HCT116 (cell line): ENCODE measurements at regions not wholly inside any gene's neighbourhood (a gene's known extent, or its start where the extent isn't known, plus 50 kb on each side); places are given as distances from the start of the nearest gene placed in this dataset.

ENCODE experiments used
- ATAC-seq: fragments of 200-7000 bp; cut with Tn5 transposase; 2 replicates; pipeline ENCODE4 v1.9.1; 2020; ENCODE audit warnings: mild to moderate bottlenecking, moderate library complexity
- BruUV-seq: library from RNA; stranded (reverse); fragments of 400-500 nt; replicated peaks from 2 replicates; lab custom pipeline; 2021; lab: Mats Ljungman, UMichigan
- CTCF ChIA-PET: fragments of 300-600 bp; sonication (Branson Sonifier 250); formaldehyde crosslinking; loops from one replicate; lab custom pipeline; 2021; ENCODE audit warnings: antibody characterized with exemption; lab: Charles Lee
- POLR2A ChIA-PET: fragments of 300-600, 350-600 bp; sonication (Branson Sonifier 250); formaldehyde crosslinking; loops from one replicate; lab custom pipeline; 2021; ENCODE audit warnings: antibody characterized with exemption; lab: Charles Lee
- RAD21 ChIA-PET, 2 experiments: fragments of 300-600 bp; sonication (Branson Sonifier 250); formaldehyde crosslinking; loops; one replicate each; lab custom pipeline; 2023; ENCODE audit warnings: low total read pairs in 2 of 2; ENCODE audit not compliant: uncharacterized antibody in 2 of 2, unreplicated experiment in 2 of 2, low non-redundant PET in 1 of 2; lab: Charles Lee
- DNase-seq: peaks from one replicate; pipeline ENCODE4 v3.0.0-alpha.2; 2010; ENCODE audit warnings: low read depth, low spot score
- H2AFZ ChIP-seq: fragments of 200-600 bp; shearing (Covaris generic), sonication (generic); 2 replicates; pipeline ENCODE4 v1.6.1; 2017; ENCODE audit warnings: low read depth, mixed run types, mixed read lengths, antibody characterized with exemption, low read length; ENCODE audit not compliant: poor library complexity, severe bottlenecking
- H3K27ac ChIP-seq: 2 replicates; pipeline ENCODE4 v1.5.1; 2012; ENCODE audit warnings: low read depth, low read length
- H3K27me3 ChIP-seq: fragments of 200-600 bp; sonication (generic); 2 replicates; pipeline ENCODE4 v1.6.1; 2016; ENCODE audit warnings: mixed run types, low read length, mixed read lengths; ENCODE audit not compliant: insufficient read depth
- H3K36me3 ChIP-seq, 2 experiments: fragments of 200-500 bp in 1 of 2; fragments of 200-600 bp in 1 of 2; sonication (Bioruptor generic) in 1 of 2; sonication (generic) in 1 of 2; 2 replicates each; pipeline versions ENCODE4 v1.5.1 to v1.6.1; 2014 to 2016; ENCODE audit warnings: low read length in 2 of 2, inconsistent platforms in 1 of 2, mixed read lengths in 1 of 2, mixed run types in 1 of 2; ENCODE audit not compliant: insufficient read depth in 2 of 2, control insufficient read depth in 1 of 2
- H3K4me1 ChIP-seq, 2 experiments: fragments of 200-600 bp in 1 of 2; sonication (generic) in 1 of 2; 2 replicates each; pipeline versions ENCODE4 v1.5.1 to v1.6.1; 2012 to 2017; ENCODE audit warnings: low read length in 2 of 2, inconsistent platforms in 1 of 2, mild to moderate bottlenecking in 1 of 2, mixed read lengths in 1 of 2, mixed run types in 1 of 2, moderate library complexity in 1 of 2; ENCODE audit not compliant: insufficient read depth in 2 of 2, control insufficient read depth in 1 of 2
- H3K4me2 ChIP-seq: fragments of 200-600 bp; sonication (generic); 2 replicates; pipeline ENCODE4 v1.6.1; 2017; ENCODE audit warnings: mixed run types, low read length, mixed read lengths
- H3K4me3 ChIP-seq, 2 experiments: fragments of 200-600 bp in 1 of 2; sonication (generic) in 1 of 2; replicated peaks in 1 of 2; 2 replicates each; pipeline ENCODE4 v1.5.1; 2011 to 2016; ENCODE audit warnings: low read length in 2 of 2, control low read depth in 1 of 2, low read depth in 1 of 2, mild to moderate bottlenecking in 1 of 2, mixed read lengths in 1 of 2, mixed run types in 1 of 2
- H3K79me2 ChIP-seq: fragments of 200-600 bp; sonication (generic); 2 replicates; pipeline ENCODE4 v1.6.1; 2017; ENCODE audit warnings: mild to moderate bottlenecking, mixed run types, low read length, moderate library complexity, mixed read lengths; ENCODE audit not compliant: insufficient read depth
- H3K9ac ChIP-seq: fragments of 200-600 bp; sonication (generic); 2 replicates; pipeline ENCODE4 v1.6.1; 2016; ENCODE audit warnings: low read length, mixed read lengths
- H3K9me2 ChIP-seq: fragments of 200-600 bp; sonication (generic), shearing (Covaris generic); 2 replicates; pipeline ENCODE4 v1.6.1; 2017; ENCODE audit warnings: mixed run types, mild to moderate bottlenecking, moderate library complexity; ENCODE audit not compliant: insufficient read depth
- H3K9me3 ChIP-seq, 2 experiments: fragments of 200-500 bp in 1 of 2; fragments of 200-600 bp in 1 of 2; sonication (Bioruptor generic) in 1 of 2; sonication (generic) in 1 of 2; 2 replicates each; pipeline ENCODE4 v1.6.1; 2014 to 2017; ENCODE audit warnings: low read length in 2 of 2, mixed read lengths in 2 of 2, inconsistent platforms in 1 of 2, low read depth in 1 of 2, mild to moderate bottlenecking in 1 of 2, mixed run types in 1 of 2, moderate library complexity in 1 of 2; ENCODE audit not compliant: control insufficient read depth in 1 of 2, insufficient read depth in 1 of 2
- H4K20me1 ChIP-seq: fragments of 200-600 bp; sonication (generic), shearing (Covaris generic); 2 replicates; pipeline ENCODE4 v1.6.1; 2017; ENCODE audit warnings: mixed run types, mild to moderate bottlenecking, moderate library complexity; ENCODE audit not compliant: insufficient read depth
- CBX3 ChIP-seq: IDR thresholded peaks from 2 replicates; pipeline ENCODE4 v1.6.1; 2012; ENCODE audit warnings: low read depth
- ELF1 ChIP-seq: IDR thresholded peaks from 2 replicates; pipeline ENCODE4 v1.6.1; 2012; ENCODE audit warnings: low read depth, borderline replicate concordance
- EZH2phosphoT487 ChIP-seq: fragments of 200-600 bp; IDR thresholded peaks from 2 replicates; pipeline ENCODE4 v1.6.1; 2018; ENCODE audit warnings: antibody characterized with exemption, borderline replicate concordance
- FOSL1 ChIP-seq: IDR thresholded peaks from 2 replicates; pipeline ENCODE4 v1.6.1; 2012; ENCODE audit warnings: low read depth
- JUND ChIP-seq: IDR thresholded peaks from 2 replicates; pipeline ENCODE4 v1.6.1; 2012
- MAX ChIP-seq: IDR thresholded peaks from 2 replicates; pipeline ENCODE4 v1.6.1; 2012
- POLR2A ChIP-seq: IDR thresholded peaks from 2 replicates; pipeline ENCODE4 v1.7.0; 2011; ENCODE audit warnings: borderline replicate concordance; ENCODE audit not compliant: insufficient read depth, insufficient read length; ENCODE audit errors: extremely low read depth
- REST ChIP-seq: IDR thresholded peaks from 2 replicates; pipeline ENCODE4 v1.6.1; 2012; ENCODE audit warnings: low read depth
- SIN3A ChIP-seq: IDR thresholded peaks from 2 replicates; pipeline ENCODE4 v1.6.1; 2012; ENCODE audit warnings: low read depth
- SRF ChIP-seq: IDR thresholded peaks from 2 replicates; pipeline ENCODE4 v1.6.1; 2012; ENCODE audit warnings: low read depth
- YY1 ChIP-seq: IDR thresholded peaks from 2 replicates; pipeline ENCODE4 v1.6.1; 2011; ENCODE audit warnings: low read length, low read depth, moderate library complexity, mild to moderate bottlenecking; ENCODE audit not compliant: insufficient replicate concordance; ENCODE audit errors: extremely low read depth
- ZFX ChIP-seq: fragments of 450-650 bp; IDR thresholded peaks from 2 replicates; pipeline ENCODE4 v1.6.1; 2017
- ZNF274 ChIP-seq: fragments of 200-500 bp; sonication (Bioruptor generic); IDR thresholded peaks from 2 replicates; pipeline ENCODE4 v1.6.1; 2014; ENCODE audit warnings: mild to moderate bottlenecking, low read depth, low read length, inconsistent platforms
- intact Hi-C: fragments of 100-400 bp; cut with micrococcal nuclease; formaldehyde crosslinking; loops from 2 replicates; pipeline ENCODE4 v1.10.0; 2022
- TF ChIP-seq, protein P1 (sequence below): IDR thresholded peaks from 2 replicates; pipeline ENCODE4 v1.6.1; 2012

DNA sequence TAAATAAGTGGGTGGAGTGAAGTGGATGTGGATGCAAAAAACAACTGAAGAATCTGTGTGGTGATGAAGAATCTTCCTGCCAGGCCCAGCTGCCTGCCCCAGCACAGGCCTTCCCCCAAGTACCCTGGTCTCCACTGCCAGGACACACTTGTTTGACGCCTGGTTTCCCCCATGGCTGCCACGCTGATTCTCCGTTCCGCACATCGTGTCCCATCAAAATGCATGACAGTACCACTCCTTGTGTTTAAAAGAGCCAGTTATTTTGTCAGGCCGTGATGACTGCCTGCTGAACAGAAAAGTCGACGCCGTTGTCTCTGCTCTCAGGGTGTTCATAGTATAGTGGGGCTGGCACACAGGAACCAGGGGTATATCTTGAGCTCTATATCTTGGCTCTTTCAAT lies 50.3 kb upstream of the KYNU start:
- Histone ChIP-seq H3K4me1 (no peaks in the 10 kb centered on the region), H3K79me2 (no peaks in the 10 kb centered on the region), H3K27me3 (no peaks in the 10 kb centered on the region), H3K27ac (no peak overlapping the region), H3K9me2 (no peaks in the 10 kb centered on the region), H3K36me3 (no peaks in the 10 kb centered on the region), H4K20me1 (no peaks in the 10 kb centered on the region), H2AFZ (no peak overlapping the region), H3K9me3 (no peaks in the 10 kb centered on the region), H3K4me2 (no peak overlapping the region), H3K9ac (no peak overlapping the region), H3K4me3 (no peak overlapping the region)
- POLR2A ChIA-PET, result no interaction called here
- RAD21 ChIA-PET, result no interaction called here
- TF ChIP-seq, protein P1, sequence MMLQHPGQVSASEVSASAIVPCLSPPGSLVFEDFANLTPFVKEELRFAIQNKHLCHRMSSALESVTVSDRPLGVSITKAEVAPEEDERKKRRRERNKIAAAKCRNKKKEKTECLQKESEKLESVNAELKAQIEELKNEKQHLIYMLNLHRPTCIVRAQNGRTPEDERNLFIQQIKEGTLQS, result no peak
- TF ChIP-seq SRF, result no peak
- TF ChIP-seq ELF1, result no peak
- TF ChIP-seq YY1, result no peak
- TF ChIP-seq SIN3A, result no peak
- no peak for TF ChIP-seq CBX3
- TF ChIP-seq FOSL1, result no peak
- no peak for TF ChIP-seq EZH2phosphoT487
- TF ChIP-seq JUND, result no peak
- no peak for TF ChIP-seq MAX
- no peak for TF ChIP-seq ZNF274
- no peak for TF ChIP-seq ZFX
- TF ChIP-seq POLR2A, result no peak
- no peak for TF ChIP-seq REST
- no peak for ATAC-seq
- no peak for DNase-seq
- BruUV-seq, result no TSS peak
- CTCF ChIA-PET, result no interaction called here
- intact Hi-C loops, result no loop called here
